ENCODE measurements at regions not wholly inside any gene's neighbourhood (a gene's known extent, or its start where the extent isn't known, plus 50 kb on each side); places are given as distances from the start of the nearest gene placed in this dataset.
A peak's percentile ranks its signal among the peaks of the same experiment; 100 is the strongest.
"Not testable (repeated sequence)": the region's sequence is repeated elsewhere in the genome, so short reads cannot be mapped to it uniquely, and the experiment has no call there.

DNA sequence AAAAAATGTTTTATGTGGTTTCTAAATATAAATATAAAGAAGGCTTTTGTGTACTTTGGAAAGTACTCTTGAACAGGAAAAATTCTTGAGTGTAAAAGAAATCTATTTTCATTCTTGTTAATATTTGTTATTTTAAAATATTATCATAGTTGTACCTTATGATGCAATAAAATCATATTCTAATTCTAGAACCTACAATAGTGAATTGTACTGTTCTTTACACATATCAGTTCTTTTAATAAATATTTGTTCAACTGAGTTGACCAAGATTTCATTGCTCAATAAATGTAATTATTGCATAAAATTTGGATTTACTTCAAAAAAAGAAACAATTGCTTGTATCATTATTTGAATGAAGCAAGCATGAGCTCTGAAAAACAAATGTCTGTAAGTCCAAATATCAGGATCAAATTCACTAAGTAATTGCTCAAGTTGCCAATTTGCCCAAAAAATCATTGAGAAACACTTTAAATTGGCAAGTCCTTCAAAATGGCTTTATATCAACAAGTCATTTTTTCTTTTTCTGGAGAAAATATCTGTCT lies 191.6 kb upstream of the SLC16A7 start:
- no peak for DNase-seq

GRCh38 chr12:59403259-59403932 lies 192.4 kb upstream of the SLC16A7 start:
- peak in 6 of 14 donors; percentile 1 to 23 (median 10) for DNase-seq

DNA sequence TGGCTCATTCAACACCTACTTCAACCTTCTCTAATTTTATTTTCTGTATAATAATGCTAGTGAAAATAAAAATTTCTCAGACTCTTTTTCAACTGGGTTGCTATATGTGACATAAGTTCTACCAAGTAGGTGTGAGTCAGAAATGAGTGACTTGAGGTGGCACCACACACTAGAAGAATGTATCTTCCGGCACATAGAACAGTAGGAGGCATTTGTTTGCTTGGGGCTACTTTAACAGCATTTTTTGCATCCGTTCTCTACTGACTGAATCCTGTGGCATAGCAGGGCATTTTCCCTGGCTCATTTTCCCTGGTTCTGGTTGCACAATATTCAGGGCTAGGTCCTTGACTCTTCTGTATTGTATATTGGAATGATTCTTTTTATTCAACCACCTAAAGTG lies 194.0 kb upstream of the SLC16A7 start:
- no peak for DNase-seq

DNA sequence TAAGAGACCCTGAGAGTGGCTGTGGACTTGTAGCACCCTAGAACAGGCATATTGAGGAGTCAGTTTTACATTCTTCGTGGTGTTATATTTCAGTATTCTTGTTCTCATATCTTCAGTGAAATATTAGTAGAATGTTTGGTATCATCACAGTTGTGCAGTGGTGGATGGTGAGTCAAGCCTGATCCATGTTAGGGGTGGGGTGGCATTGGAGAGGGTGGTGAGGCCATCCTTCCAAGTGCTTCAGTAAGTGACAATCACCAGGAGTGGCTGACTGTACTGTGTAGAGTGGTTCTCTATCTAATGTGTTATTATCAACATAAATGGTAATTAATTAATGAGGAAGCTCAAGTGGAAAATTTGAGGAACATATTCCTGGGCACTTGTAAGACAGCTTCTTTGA lies 197.7 kb upstream of the SLC16A7 start:
- no peak for DNase-seq

DNA sequence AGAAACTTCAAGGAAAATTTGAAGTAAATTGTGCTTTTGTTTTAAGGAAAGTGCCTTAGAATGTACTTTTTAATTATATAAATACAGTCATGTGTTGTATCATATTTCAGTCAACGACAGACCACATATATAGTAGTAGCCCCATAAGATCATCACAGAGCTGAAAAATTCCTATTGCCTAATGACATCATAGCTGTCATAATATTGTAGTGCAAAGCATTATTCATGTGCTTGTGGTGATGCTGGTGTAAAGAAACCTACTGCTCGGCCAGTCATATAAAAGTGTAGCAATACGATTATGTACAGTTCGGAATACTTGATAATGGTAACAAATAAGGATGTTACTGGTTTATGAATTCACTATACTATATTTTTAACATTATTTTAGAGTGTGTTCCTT lies 198.9 kb upstream of the SLC16A7 start:
- no peak for DNase-seq

- no peak for DNase-seq
Observed at GRCh38 chr12:59396519-59396918, 199.3 kb upstream of the SLC16A7 start.

- DNase-seq: not testable (repeated sequence)
Observed at GRCh38 chr12:59395310-59395709, 200.5 kb upstream of the SLC16A7 start.

DNA sequence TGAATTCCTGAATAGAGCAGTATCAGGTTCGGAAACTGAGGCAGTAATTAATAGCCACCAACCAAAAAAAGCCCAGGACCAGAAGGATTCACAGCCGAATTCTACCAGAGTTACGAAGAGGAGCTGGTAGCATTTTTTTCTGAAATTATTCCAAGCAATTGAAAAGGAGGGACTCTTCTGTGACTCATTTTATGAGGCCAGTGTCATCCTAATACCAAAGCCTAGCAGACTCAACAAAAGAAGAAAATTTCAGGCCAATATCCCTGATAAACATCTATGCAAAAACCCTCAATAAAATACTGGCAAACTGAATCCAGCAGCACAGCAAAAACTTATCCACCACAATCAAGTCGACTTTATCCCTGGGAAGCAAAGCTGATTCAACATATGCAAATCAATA lies 202.3 kb upstream of the SLC16A7 start:
- no peak for DNase-seq

- DNase-seq: no peak
Observed at GRCh38 chr12:59389968-59390576, 205.8 kb upstream of the SLC16A7 start.

GRCh38 chr12:59388694-59389093 lies 207.1 kb upstream of the SLC16A7 start:
- DNase-seq: no peak

DNA sequence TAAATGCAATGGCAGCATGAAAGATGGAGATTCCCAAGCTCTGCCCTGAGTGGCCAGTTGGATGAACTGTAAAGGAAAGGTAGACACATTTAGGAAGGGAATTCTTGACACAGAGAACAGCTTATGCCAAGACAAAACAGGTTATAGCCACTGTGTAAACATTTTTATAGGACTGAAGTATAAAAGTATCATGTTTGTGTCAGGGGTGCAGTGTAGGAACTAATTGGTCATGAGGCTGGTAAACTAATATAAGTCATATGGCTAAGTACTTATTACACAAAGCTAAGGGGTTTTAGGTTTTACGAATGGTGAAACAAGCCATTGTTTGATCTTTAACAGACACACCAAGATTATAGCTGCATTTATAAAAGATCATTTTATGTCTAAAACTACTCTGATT lies 207.7 kb upstream of the SLC16A7 start:
- no peak for DNase-seq

DNA sequence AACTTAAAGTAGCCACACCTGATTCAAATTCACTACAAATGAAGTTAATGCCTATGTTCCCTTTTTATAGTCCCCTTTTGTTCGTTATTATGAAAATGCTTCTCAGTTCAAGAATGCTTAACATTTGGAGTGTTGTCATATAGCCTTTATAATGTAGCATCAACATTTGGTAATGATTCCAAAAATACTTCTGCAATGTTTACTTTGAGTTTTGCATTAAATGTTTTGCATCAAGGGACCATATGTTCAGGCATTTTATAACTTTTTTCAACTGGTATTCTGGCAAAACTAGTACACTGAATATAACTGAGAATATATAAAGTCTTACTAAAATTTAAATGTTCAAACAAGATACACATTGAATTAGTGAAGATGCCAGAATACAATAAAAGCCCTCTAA lies 209.6 kb upstream of the SLC16A7 start:
- DNase-seq: no peak

DNA sequence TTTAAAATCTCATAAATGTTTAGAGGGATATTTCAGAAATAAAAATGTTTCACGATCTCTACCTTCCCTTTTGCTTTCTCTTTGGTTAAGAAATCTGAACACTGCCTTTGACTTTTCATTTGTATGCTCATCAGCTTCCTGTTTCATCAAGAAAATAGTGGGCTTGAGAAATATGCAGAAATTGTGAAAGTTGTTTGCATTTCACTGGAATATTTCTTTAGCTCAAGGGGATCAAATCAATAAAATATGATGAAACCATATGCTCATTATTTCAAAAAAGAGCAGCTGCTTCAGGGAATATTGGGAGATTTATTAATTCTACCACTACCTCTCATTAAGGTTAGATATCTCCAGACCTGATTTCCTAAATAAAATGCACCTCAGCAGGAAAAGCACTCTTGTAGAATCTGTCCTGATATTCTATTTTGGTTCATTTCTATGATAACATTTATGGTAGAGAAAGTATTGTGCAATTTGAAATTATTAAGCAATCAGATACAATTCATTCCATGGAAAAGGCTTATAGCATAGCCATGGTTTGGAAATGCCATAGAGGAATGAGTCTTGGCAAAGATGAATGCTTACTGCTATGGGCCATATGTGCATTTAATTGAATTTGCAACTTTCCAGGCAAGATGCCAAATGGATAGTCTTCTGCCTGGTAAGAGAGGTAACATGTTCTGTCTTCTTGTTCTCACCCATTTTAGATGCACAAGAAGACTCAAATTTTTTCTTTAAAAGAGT lies 212.6 kb upstream of the SLC16A7 start:
- DNase-seq: no peak

DNA sequence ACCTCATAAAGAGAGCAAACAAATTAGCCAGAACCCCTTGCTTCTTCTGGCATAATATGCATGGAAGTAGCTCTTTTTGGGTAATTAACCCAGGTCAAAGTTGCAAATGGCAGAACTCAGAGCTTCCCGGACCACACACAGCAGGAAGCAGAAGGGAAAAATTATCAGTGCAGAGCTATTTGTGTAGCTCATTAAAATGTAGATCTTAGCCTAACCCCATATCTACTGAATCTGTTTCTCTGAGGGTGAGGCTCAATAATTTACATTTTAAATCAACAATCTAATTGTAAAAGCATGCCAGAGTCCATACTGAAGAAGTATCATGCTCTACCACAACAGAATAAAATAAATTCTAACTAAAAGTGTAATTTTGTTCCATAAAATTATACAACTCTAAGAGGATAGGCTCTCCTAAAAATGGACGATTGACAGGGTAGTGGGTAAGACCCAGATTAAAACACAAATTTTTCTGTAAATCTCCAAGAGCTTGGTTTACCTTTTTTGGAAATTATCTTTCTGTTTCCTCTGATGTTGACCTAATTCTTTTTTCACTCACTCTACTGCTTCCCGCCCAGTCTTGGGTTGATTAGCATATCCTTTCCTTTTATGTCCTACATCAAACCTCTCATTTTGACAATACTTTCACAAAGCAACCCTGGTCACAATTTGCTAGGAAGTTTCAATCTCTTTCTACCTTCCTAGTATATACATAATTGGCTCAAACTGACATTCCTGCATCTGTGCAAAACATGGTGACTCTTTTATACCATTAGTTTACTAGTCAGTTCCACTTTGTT lies 213.3 kb upstream of the SLC16A7 start:
- DNase-seq: no peak

- no peak for DNase-seq
Observed at GRCh38 chr12:59381106-59381505, 214.7 kb upstream of the SLC16A7 start.

DNA sequence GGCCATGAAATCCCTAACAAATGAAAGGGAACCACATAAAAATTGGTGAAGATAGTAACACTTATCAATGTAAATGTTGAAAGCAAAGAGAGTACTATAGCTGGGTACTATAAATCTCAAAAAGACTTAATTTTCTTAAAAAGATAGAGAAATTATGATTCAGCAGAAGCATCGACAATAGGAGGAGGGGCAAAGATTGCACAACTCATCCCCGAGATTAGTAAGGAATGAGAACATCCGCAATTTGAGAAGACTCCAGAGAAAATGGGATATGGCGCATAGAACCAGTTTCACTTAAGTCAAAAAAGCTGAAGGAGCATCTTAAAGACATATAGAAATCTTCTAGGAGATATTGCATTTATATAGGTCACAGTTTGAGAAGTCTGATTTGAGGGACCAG lies 220.2 kb upstream of the SLC16A7 start:
- DNase-seq: no peak

DNA sequence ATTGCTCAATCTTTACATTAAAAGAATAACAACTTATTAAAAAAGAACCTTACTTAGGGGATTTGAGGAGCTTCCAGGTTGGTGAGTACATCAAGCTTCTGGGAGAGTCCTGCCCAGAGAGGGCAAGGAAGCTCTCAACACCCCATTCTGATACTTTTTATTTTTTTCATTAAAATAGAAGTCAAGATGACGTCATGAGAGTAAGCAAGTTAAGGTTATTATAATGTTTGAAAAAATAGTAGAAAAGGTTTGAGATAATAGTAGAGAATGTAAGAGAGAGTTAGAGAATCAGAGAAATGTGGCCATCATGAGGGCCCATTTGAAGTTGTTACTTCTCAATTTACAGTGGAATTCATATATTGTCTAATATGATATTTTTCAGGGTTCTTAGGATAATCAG lies 221.0 kb upstream of the SLC16A7 start:
- no peak for DNase-seq

GRCh38 chr12:59372956-59373355 lies 222.9 kb upstream of the SLC16A7 start:
- peak in 2 of 14 donors; percentile 0 to 1 for DNase-seq

DNA sequence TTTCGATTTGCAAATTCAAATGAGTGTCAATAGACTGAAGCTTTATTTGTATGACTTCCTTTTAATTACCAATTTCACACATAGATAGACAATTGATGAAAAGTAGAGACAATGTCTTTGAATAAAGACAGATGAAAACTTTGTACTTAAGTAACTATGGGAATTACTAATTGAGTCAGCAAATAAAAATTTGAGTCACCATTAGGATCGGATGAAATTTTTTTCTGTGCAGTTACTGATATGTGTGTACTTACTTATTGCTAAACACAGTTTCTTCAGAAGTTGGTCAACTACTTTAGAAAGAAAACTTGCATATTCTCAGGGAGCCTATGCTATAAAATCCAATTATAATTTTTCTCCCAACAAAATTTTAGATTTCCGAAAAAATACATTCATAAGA lies 224.9 kb upstream of the SLC16A7 start:
- DNase-seq: no peak

- DNase-seq: no peak
Observed at GRCh38 chr12:59365133-59365532, 230.7 kb upstream of the SLC16A7 start.

- DNase-seq: no peak
Observed at GRCh38 chr12:59357811-59358210, 238.0 kb upstream of the SLC16A7 start.

GRCh38 chr12:59346248-59346647 lies 249.6 kb upstream of the SLC16A7 start:
- DNase-seq: not testable (repeated sequence)

DNA sequence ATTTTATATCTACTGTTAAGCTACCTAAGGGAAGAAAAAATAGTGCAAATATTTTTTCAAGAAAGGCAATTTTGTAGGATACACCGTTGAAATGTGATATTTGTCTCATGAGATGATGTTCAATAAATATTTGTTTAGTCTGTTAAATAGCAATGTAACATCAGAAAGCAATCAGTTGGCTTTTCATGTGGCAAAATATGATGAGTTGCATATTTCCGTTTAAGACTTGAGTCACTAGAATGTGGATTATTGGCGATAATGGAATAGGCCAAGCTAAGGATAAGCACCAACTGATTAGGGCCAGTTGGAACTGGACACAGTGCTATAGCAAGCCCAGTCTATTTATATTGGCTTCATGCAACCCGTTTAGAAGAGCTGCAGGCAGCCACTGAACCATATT lies 250.4 kb upstream of the SLC16A7 start:
- DNase-seq: no peak

Data from C1 segment of cervical spinal cord (tissue), 14 donors.